BLaER1 (cell line): ENCODE measurements at regions not wholly inside any gene's neighbourhood (a gene's known extent, or its start where the extent isn't known, plus 50 kb on each side); places are given as distances from the start of the nearest gene placed in this dataset.

Experiments used
- H3K27ac ChIP-seq: shearing (Covaris generic); formaldehyde crosslinking; 2 replicates; pipeline ENCODE4 v1.8.1; 2022
- H3K27me3 ChIP-seq: shearing (Covaris generic); formaldehyde crosslinking; 2 replicates; pipeline ENCODE4 v1.8.1; 2022
- H3K36me3 ChIP-seq: shearing (Covaris generic); formaldehyde crosslinking; 2 replicates; pipeline ENCODE4 v1.8.1; 2022
- H3K4me1 ChIP-seq: shearing (Covaris generic); formaldehyde crosslinking; 2 replicates; pipeline ENCODE4 v1.8.1; 2022
- H3K4me2 ChIP-seq: shearing (Covaris generic); formaldehyde crosslinking; 2 replicates; pipeline ENCODE4 v1.8.1; 2022
- H3K4me3 ChIP-seq: shearing (Covaris generic); formaldehyde crosslinking; 2 replicates; pipeline ENCODE4 v1.8.1; 2022
- H3K9ac ChIP-seq: shearing (Covaris generic); formaldehyde crosslinking; 2 replicates; pipeline ENCODE4 v1.8.1; 2022
- H3K9me3 ChIP-seq: shearing (Covaris generic); formaldehyde crosslinking; 2 replicates; pipeline ENCODE4 v1.8.1; 2022
- H4K20me1 ChIP-seq: shearing (Covaris generic); formaldehyde crosslinking; 2 replicates; pipeline ENCODE4 v1.8.1; 2022
- Cebpa-rat ChIP-seq: shearing (Covaris generic); IDR thresholded peaks from 2 replicates; pipeline ENCODE4 v1.8.1; 2022

GRCh38 chr6:14746139-14746837 lies 499.6 kb upstream of the JARID2 start:
- H3K4me2 ChIP-seq, result no peak overlapping the region
- no peak overlapping the region for H3K27ac ChIP-seq
- no peak overlapping the region for H3K9ac ChIP-seq
- H3K4me3 ChIP-seq, result no peak overlapping the region
- no peaks in the 10 kb centered on the region for H3K36me3 ChIP-seq
- H4K20me1 ChIP-seq, result no peaks in the 10 kb centered on the region
- H3K4me1 ChIP-seq, result peaks cover 2% of the 10 kb centered on the region; the same call in 1 of the 2 replicates
- no peaks in the 10 kb centered on the region for H3K27me3 ChIP-seq
- H3K9me3 ChIP-seq, result peaks cover 17% of the 10 kb centered on the region; the same call in 1 of the 2 replicates
- no peak for TF ChIP-seq Cebpa-rat

- TF ChIP-seq Cebpa-rat, result no peak
- no peaks in the 10 kb centered on the region; the same call in 1 of the 2 replicates for H3K9me3 ChIP-seq
- H3K27ac ChIP-seq, result no peak overlapping the region
- H3K9ac ChIP-seq, result no peak overlapping the region
- no peaks in the 10 kb centered on the region for H3K36me3 ChIP-seq
- no peak overlapping the region for H3K4me3 ChIP-seq
- no peaks in the 10 kb centered on the region for H3K27me3 ChIP-seq
- no peaks in the 10 kb centered on the region for H4K20me1 ChIP-seq
- no peak overlapping the region for H3K4me2 ChIP-seq
- H3K4me1 ChIP-seq, result no peaks in the 10 kb centered on the region
Measured at GRCh38 chr6:14747881-14748520, 497.9 kb upstream of the JARID2 start.

GRCh38 chr6:14748679-14749078 lies 497.2 kb upstream of the JARID2 start:
- no peak overlapping the region for H3K4me3 ChIP-seq
- H3K4me2 ChIP-seq, result no peak overlapping the region
- TF ChIP-seq Cebpa-rat, result no peak
- no peak overlapping the region for H3K27ac ChIP-seq
- H3K9ac ChIP-seq, result no peak overlapping the region
- no peaks in the 10 kb centered on the region; the same call in 1 of the 2 replicates for H3K9me3 ChIP-seq
- H3K36me3 ChIP-seq, result no peaks in the 10 kb centered on the region
- no peaks in the 10 kb centered on the region for H3K27me3 ChIP-seq
- no peaks in the 10 kb centered on the region for H3K4me1 ChIP-seq
- no peaks in the 10 kb centered on the region for H4K20me1 ChIP-seq

- Histone ChIP-seq H3K4me1 (no peaks in the 10 kb centered on the region), H3K4me2 (no peak overlapping the region), H4K20me1 (no peaks in the 10 kb centered on the region), H3K9me3 (no peaks in the 10 kb centered on the region), H3K4me3 (no peak overlapping the region), H3K9ac (no peak overlapping the region), H3K36me3 (no peaks in the 10 kb centered on the region), H3K27ac (no peak overlapping the region), H3K27me3 (no peaks in the 10 kb centered on the region)
- no peak for TF ChIP-seq Cebpa-rat
Measured at GRCh38 chr6:14750059-14750661, 495.7 kb upstream of the JARID2 start.

- H3K4me1 ChIP-seq, result no peaks in the 10 kb centered on the region
Measured at GRCh38 chr6:14751645-14752175, 494.2 kb upstream of the JARID2 start.

GRCh38 chr6:14754751-14755513 lies 490.9 kb upstream of the JARID2 start:
- Histone ChIP-seq H3K4me2 (no peak overlapping the region), H3K9ac (no peak overlapping the region), H3K27ac (no peak overlapping the region), H3K36me3 (no peaks in the 10 kb centered on the region), H3K4me1 (no peaks in the 10 kb centered on the region), H3K4me3 (no peak overlapping the region), H4K20me1 (no peaks in the 10 kb centered on the region), H3K27me3 (no peaks in the 10 kb centered on the region), H3K9me3 (no peaks in the 10 kb centered on the region)
- no peak for TF ChIP-seq Cebpa-rat

More at GRCh38 chr6:14751645-14752175, 494.2 kb upstream of the JARID2 start:
- Histone ChIP-seq H3K4me3 (no peak overlapping the region), H3K4me2 (no peak overlapping the region), H4K20me1 (no peaks in the 10 kb centered on the region), H3K27me3 (no peaks in the 10 kb centered on the region), H3K27ac (no peak overlapping the region), H3K36me3 (no peaks in the 10 kb centered on the region), H3K9me3 (no peaks in the 10 kb centered on the region), H3K9ac (no peak overlapping the region)
- no peak for TF ChIP-seq Cebpa-rat

- H3K4me3 ChIP-seq, result no peak overlapping the region
- no peaks in the 10 kb centered on the region for H3K36me3 ChIP-seq
- no peak overlapping the region for H3K4me2 ChIP-seq
- H3K27ac ChIP-seq, result no peak overlapping the region
- H3K9ac ChIP-seq, result no peak overlapping the region
- no peaks in the 10 kb centered on the region for H3K9me3 ChIP-seq
- TF ChIP-seq Cebpa-rat, result no peak
- no peaks in the 10 kb centered on the region for H3K27me3 ChIP-seq
- no peaks in the 10 kb centered on the region for H3K4me1 ChIP-seq
- no peaks in the 10 kb centered on the region for H4K20me1 ChIP-seq
Measured at GRCh38 chr6:14756340-14756739, 489.5 kb upstream of the JARID2 start.

GRCh38 chr6:14757014-14757413 lies 488.9 kb upstream of the JARID2 start:
- H3K27me3 ChIP-seq, result no peaks in the 10 kb centered on the region

GRCh38 chr6:14757418-14757817 lies 488.5 kb upstream of the JARID2 start:
- Histone ChIP-seq H3K4me1 (no peaks in the 10 kb centered on the region), H3K4me2 (no peak overlapping the region), H3K9me3 (no peaks in the 10 kb centered on the region), H3K27ac (no peak overlapping the region), H3K27me3 (no peaks in the 10 kb centered on the region), H4K20me1 (no peaks in the 10 kb centered on the region), H3K36me3 (no peaks in the 10 kb centered on the region), H3K9ac (no peak overlapping the region), H3K4me3 (no peak overlapping the region)
- TF ChIP-seq Cebpa-rat, result no peak

More at GRCh38 chr6:14757014-14757413, 488.9 kb upstream of the JARID2 start:
- H3K27ac ChIP-seq, result no peak overlapping the region
- no peaks in the 10 kb centered on the region for H3K4me1 ChIP-seq
- no peak overlapping the region for H3K4me2 ChIP-seq
- no peaks in the 10 kb centered on the region for H3K9me3 ChIP-seq
- TF ChIP-seq Cebpa-rat, result no peak
- no peaks in the 10 kb centered on the region for H4K20me1 ChIP-seq
- no peak overlapping the region for H3K4me3 ChIP-seq
- H3K36me3 ChIP-seq, result no peaks in the 10 kb centered on the region
- no peak overlapping the region for H3K9ac ChIP-seq
